H54 (cell line): ENCODE measurements at regions not wholly inside any gene's neighbourhood (a gene's known extent, or its start where the extent isn't known, plus 50 kb on each side); places are given as distances from the start of the nearest gene placed in this dataset.
"Not testable (repeated sequence)": the region's sequence is repeated elsewhere in the genome, so short reads cannot be mapped to it uniquely, and the experiment has no call there.

Experiments used
- DNase-seq: peaks from one replicate; pipeline ENCODE4 v3.0.0; 2011; ENCODE audit warnings: low spot score, mixed read lengths; ENCODE audit not compliant: insufficient read length
- FAIRE-seq: peaks from 3 replicates; lab custom pipeline; 2011; peaks lifted over from hg19 to GRCh38; lab: Jason Lieb, UNC
- POLR2A ChIP-seq: IDR thresholded peaks from 2 replicates; pipeline ENCODE4 v1.6.1; 2011; ENCODE audit warnings: low read depth, mild to moderate bottlenecking, low read length

GRCh38 chr1:90835661-90836344 is 118.7 kb upstream of the BARHL2 start:
- FAIRE-seq (no peak), DNase-seq (no peak)
- TF ChIP-seq POLR2A = no peak

GRCh38 chr1:90834886-90835660 is 118.0 kb upstream of the BARHL2 start:
- DNase-seq (no peak), FAIRE-seq (no peak)
- no peak for TF ChIP-seq POLR2A

GRCh38 chr1:90834354-90834885 is 117.3 kb upstream of the BARHL2 start:
- DNase-seq (no peak), FAIRE-seq (no peak)
- TF ChIP-seq POLR2A = no peak

GRCh38 chr1:90833466-90834110 is 116.5 kb upstream of the BARHL2 start:
- TF ChIP-seq POLR2A = no peak
- FAIRE-seq (no peak), DNase-seq (no peak)

- DNase-seq (no peak), FAIRE-seq (no peak)
- TF ChIP-seq POLR2A = no peak
These were observed 114.8 kb upstream of the BARHL2 start for GRCh38 chr1:90831910-90832309.

GRCh38 chr1:90826834-90827233 is 109.7 kb upstream of the BARHL2 start:
- FAIRE-seq (no peak), DNase-seq (no peak)
- no peak for TF ChIP-seq POLR2A

GRCh38 chr1:90826024-90826423 is 108.9 kb upstream of the BARHL2 start:
- no peak for TF ChIP-seq POLR2A
- FAIRE-seq (no peak), DNase-seq (no peak)

- DNase-seq = no peak
- no peak for FAIRE-seq
These were observed 107.4 kb upstream of the BARHL2 start for GRCh38 chr1:90824551-90824950.

GRCh38 chr1:90823686-90824085 is 106.6 kb upstream of the BARHL2 start:
- no peak for DNase-seq
- no peak for FAIRE-seq
- no peak for TF ChIP-seq POLR2A

More at GRCh38 chr1:90824551-90824950, 107.4 kb upstream of the BARHL2 start:
- no peak for TF ChIP-seq POLR2A

GRCh38 chr1:90821788-90822359 is 104.8 kb upstream of the BARHL2 start:
- no peak for TF ChIP-seq POLR2A
- DNase-seq (no peak), FAIRE-seq (no peak)

- no peak for FAIRE-seq
- TF ChIP-seq POLR2A = no peak
- DNase-seq = no peak
These were observed 104.2 kb upstream of the BARHL2 start for GRCh38 chr1:90821152-90821787.

GRCh38 chr1:90820745-90821144 is 103.6 kb upstream of the BARHL2 start:
- TF ChIP-seq POLR2A = no peak
- DNase-seq = no peak
- FAIRE-seq = no peak

GRCh38 chr1:90817399-90817798 is 100.3 kb upstream of the BARHL2 start:
- FAIRE-seq = no peak

GRCh38 chr1:90812237-90812636 is 95.1 kb upstream of the BARHL2 start:
- FAIRE-seq = not testable (repeated sequence)

More at GRCh38 chr1:90817399-90817798, 100.3 kb upstream of the BARHL2 start:
- DNase-seq = no peak
- no peak for TF ChIP-seq POLR2A

GRCh38 chr1:90811444-90811950 is 94.4 kb upstream of the BARHL2 start:
- DNase-seq, FAIRE-seq: not testable (repeated sequence)

More at GRCh38 chr1:90812237-90812636, 95.1 kb upstream of the BARHL2 start:
- DNase-seq = not testable (repeated sequence)
